Heart left ventricle (tissue), 16 donors: ENCODE measurements at regions not wholly inside any gene's neighbourhood (a gene's known extent, or its start where the extent isn't known, plus 50 kb on each side); places are given as distances from the start of the nearest gene placed in this dataset.

Source experiments
- ATAC-seq, 4 donors: fragments of 200-7000 bp; cut with Tn5 transposase; one replicate each; pipeline ENCODE4 v1.9.1; 2020 to 2022; ENCODE audit warnings: moderate library complexity in 4 of 4, mild to moderate bottlenecking in 3 of 4, moderate number of reproducible peaks in 1 of 4
- DNase-seq, 5 donors: peaks; one replicate each; pipeline ENCODE4 v3.0.0-alpha.2; 2020
- H3K27ac ChIP-seq, 12 donors: fragments of 200-600 bp; sonication (generic) in 4 of 12; one replicate each; pipeline versions ENCODE4 v1.5.0 to v1.8.0; 2016 to 2022; ENCODE audit warnings: mild to moderate bottlenecking in 2 of 12
- H3K27me3 ChIP-seq, 9 donors: fragments of 200-600 bp; sonication (generic) in 2 of 9; one replicate each; pipeline versions ENCODE4 v1.5.1 to v1.8.0; 2016 to 2022; ENCODE audit warnings: mild to moderate bottlenecking in 3 of 9
- H3K36me3 ChIP-seq, 9 donors: fragments of 200-600 bp; sonication (generic) in 2 of 9; one replicate each; pipeline versions ENCODE4 v1.5.0 to v1.8.0; 2018 to 2022; ENCODE audit warnings: mild to moderate bottlenecking in 2 of 9
- H3K4me1 ChIP-seq, 12 donors: fragments of 200-600 bp; sonication (generic) in 4 of 12; one replicate each; pipeline versions ENCODE4 v1.5.0 to v1.8.0; 2016 to 2022; ENCODE audit warnings: mild to moderate bottlenecking in 3 of 12
- H3K4me3 ChIP-seq, 12 donors: fragments of 200-600 bp; sonication (generic) in 4 of 12; one replicate each; pipeline versions ENCODE4 v1.5.0 to v1.8.0; 2017 to 2022; ENCODE audit warnings: mild to moderate bottlenecking in 9 of 12, moderate library complexity in 4 of 12
- H3K9me3 ChIP-seq, 12 donors: fragments of 200-600 bp; sonication (generic) in 4 of 12; one replicate each; pipeline versions ENCODE4 v1.5.0 to v1.8.0; 2016 to 2022; ENCODE audit warnings: mild to moderate bottlenecking in 1 of 12
- POLR2A ChIP-seq, 2 donors: fragments of 450-650 bp; IDR thresholded peaks; one replicate each; pipeline ENCODE4 v1.6.1; 2017; ENCODE audit warnings: antibody characterized with exemption in 2 of 2, mild to moderate bottlenecking in 2 of 2, moderate library complexity in 2 of 2
- WGBS, 4 donors: extraction: QIAGEN DNeasy Blood & Tissue Kit in 2 of 4; methylation state at CpG; one replicate each; pipeline versions ENCODE4 v1.1.5 to v1.1.7; 2013 to 2018; 5-methylcytosine and 5-hydroxymethylcytosine counted together
- intact Hi-C, 10 donors: fragments of 100-400 bp; cut with DNase I; formaldehyde crosslinking; loops; one replicate each; pipeline versions ENCODE4 v1.11.1 to v1.14.2; 2022
- TF ChIP-seq, protein P1 (sequence below), 12 donors: fragments of 200-600 bp; sonication (generic) in 4 of 12; IDR thresholded peaks; one replicate each; pipeline versions ENCODE4 v1.5.0 to v1.8.0; 2018 to 2022; ENCODE audit warnings: antibody characterized with exemption in 12 of 12, mild to moderate bottlenecking in 5 of 12
- donor health status: ischemic (EF 13 %, LVEDD 7.1; RV severe dilation, severe dysfunction).
- donor health status: healthy with polysubstance abuse.
- donor health status: DM: no; HTN: yes; CAD: no.
- donor health status: DM: no; HTN: no; CAD: no.
- donor health status: ischemic (EF 25% LVEDD 6.9; RV normal size, moderate dysfunction).
- donor health status: ischemic (EF 25% LVEDD 5.7; RV mildly dilated, moderate dysfunction).
- donor health status: healthy.
- donor health status: DM: yes; HTN: yes; CAD: no.
- donor health status: ischemic (EF 35%, LVEDD 5.7; RV mildly dilated, moderate dysfunction).
- donor health status: nonischemic (EF 11% LVEDD 7.7; RV severe dilation, severe dysfunction).
- donor health status: DM: yes; HTN: yes; CAD: no.
- donor health status: PGD.
- donor health status: ischemic (EF 29% LVEDD 5.4; RV normal size, mild dysfunction).
- donor health status: nonischemic (EF 23%, LVEDD 6.1; RV moderate dilation, normal function).

DNA sequence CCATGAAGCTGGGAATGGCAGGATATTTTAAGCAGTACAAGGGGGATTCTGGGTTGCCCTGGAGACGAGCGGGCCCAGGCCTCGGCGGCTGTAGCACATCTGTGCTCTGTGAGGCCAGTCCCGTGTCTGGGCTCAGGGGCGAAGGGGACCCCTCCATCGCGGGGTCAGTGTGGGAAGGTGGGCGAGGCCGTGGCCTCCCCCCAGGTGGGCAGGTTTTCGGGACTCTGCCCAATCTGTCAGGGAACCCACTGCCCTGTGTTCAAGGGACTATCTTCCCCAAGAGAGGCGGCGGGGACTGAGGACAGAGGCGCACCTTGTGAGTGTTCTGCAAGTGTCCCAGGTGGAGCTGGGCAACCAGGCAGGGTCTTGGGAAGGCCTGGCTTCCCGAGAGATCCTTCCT, 336.6 kb downstream of the CTTN start:
- 82 to 90% (median 84%) methylated on average over 10 to 15 of the region's 15 CpGs for WGBS, 4 donors

DNA sequence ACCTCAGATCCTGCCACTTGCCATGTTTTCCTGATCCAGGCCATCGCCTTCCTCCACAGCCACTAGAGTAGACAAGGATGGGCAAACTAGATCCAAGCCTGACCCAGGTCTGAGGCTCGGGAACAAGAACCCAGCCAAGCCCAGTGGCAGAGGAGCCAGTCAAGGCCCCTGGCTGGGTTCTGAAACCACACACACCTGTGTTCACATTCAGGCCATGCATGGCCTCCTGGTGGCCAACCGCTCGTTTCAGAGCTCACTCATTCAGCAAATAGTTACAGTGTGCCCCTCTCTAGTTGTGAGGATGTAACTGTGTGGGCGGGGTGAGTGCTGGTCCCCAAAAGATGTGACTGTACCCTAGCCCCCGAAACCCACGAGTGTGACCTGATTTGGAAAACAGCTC, 337.6 kb downstream of the CTTN start:
- 79 to 86% (median 83%) methylated on average over 6 to 7 of the region's 7 CpGs for WGBS, 4 donors
- Histone ChIP-seq H3K36me3 (no peaks in the 10 kb centered on the region), H3K4me1 (no peaks in the 10 kb centered on the region), H3K9me3 (no peaks in the 10 kb centered on the region), H3K27me3 (peaks cover 0 to 5% (median 0%) of the 10 kb centered on the region in 9 donors), H3K4me3 (no peak overlapping the region), H3K27ac (no peak overlapping the region)
- TF ChIP-seq, protein P1, sequence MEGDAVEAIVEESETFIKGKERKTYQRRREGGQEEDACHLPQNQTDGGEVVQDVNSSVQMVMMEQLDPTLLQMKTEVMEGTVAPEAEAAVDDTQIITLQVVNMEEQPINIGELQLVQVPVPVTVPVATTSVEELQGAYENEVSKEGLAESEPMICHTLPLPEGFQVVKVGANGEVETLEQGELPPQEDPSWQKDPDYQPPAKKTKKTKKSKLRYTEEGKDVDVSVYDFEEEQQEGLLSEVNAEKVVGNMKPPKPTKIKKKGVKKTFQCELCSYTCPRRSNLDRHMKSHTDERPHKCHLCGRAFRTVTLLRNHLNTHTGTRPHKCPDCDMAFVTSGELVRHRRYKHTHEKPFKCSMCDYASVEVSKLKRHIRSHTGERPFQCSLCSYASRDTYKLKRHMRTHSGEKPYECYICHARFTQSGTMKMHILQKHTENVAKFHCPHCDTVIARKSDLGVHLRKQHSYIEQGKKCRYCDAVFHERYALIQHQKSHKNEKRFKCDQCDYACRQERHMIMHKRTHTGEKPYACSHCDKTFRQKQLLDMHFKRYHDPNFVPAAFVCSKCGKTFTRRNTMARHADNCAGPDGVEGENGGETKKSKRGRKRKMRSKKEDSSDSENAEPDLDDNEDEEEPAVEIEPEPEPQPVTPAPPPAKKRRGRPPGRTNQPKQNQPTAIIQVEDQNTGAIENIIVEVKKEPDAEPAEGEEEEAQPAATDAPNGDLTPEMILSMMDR (IDR thresholded peaks at IDR 0.05), result no peak
- no peak for TF ChIP-seq POLR2A (IDR thresholded peaks at IDR 0.05)
- DNase-seq, result peak in 1 of 5 donors; percentile 5
- intact Hi-C loops, result no loop called here
- no peak for ATAC-seq

More for the DNA sequence above, 336.6 kb downstream of the CTTN start:
- H3K4me3 ChIP-seq, result no peak overlapping the region
- intact Hi-C loops, result no loop called here
- H3K36me3 ChIP-seq, result no peaks in the 10 kb centered on the region
- ATAC-seq (no peak), DNase-seq (peak in 1 of 5 donors; percentile 18)
- no peaks in the 10 kb centered on the region for H3K27me3 ChIP-seq
- no peaks in the 10 kb centered on the region for H3K4me1 ChIP-seq
- H3K9me3 ChIP-seq, result no peaks in the 10 kb centered on the region
- H3K27ac ChIP-seq, result no peak overlapping the region
- TF ChIP-seq, protein P1 (IDR thresholded peaks at IDR 0.05), result no peak
- no peak for TF ChIP-seq POLR2A (IDR thresholded peaks at IDR 0.05)

DNA sequence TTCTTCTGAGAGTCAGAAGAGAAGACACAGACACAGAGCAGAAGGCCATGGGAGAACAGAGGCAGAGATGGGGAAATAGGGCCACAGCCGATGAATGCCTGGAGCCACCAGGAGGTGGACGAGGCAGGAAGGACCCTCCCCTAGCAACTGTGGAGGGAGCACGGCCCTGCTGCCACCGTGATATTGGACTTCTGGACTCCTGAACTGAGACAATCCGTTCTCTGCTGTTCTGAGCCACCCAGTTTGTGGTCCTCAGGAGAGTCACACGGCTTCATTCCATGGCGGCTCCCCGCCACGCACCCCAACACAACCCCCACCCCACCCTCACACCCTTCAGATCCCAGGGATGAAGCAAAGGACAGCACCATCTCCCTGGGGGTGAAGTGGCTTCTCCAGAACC, 338.1 kb downstream of the CTTN start:
- no peaks in the 10 kb centered on the region for H3K36me3 ChIP-seq
- 76 to 79% (median 77%) methylated on average over 8 to 9 of the region's 9 CpGs for WGBS, 4 donors
- peaks cover 0 to 6% (median 0%) of the 10 kb centered on the region in 9 donors for H3K27me3 ChIP-seq
- no peak for ATAC-seq
- TF ChIP-seq POLR2A (IDR thresholded peaks at IDR 0.05), result no peak
- TF ChIP-seq, protein P1 (IDR thresholded peaks at IDR 0.05), result no peak
- intact Hi-C loops, result no loop called here
- no peaks in the 10 kb centered on the region for H3K4me1 ChIP-seq
- no peak overlapping the region for H3K27ac ChIP-seq
- H3K9me3 ChIP-seq, result no peaks in the 10 kb centered on the region
- DNase-seq, result peak in 1 of 5 donors; percentile 15
- H3K4me3 ChIP-seq, result no peak overlapping the region

DNA sequence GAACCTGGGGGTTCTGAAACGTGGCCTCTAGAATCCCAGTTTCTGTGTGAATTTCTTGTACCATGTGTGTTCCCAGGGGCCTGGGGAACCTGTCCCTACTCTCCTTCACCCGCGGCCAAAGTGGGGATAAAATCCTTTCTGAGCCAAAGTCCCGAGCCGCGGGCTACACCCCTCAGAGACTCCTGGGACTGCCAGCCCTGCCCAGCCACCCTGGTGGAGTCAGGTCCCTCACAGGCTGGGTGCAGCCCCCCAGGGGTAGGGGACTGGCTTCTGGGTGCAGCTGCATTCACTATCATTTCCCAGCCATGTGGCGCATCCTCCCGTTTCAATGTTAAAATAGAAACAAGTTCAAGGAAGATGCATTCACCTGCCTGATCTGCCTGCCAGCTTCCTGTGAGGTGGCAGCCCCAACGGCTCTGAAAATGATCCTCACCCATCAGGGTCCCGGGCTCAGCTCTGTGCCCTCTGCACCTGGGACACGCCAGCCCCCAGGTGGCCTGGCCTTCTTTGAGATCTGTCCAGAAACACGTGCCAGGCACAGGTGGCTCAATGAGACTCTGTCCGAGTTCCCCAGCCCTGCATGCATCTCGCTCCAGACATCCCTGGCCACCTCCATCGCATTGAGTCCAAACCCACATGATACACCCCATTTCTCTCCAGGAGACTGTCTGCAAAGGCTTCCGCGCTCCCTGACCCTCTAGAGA, 338.8 kb downstream of the CTTN start:
- intact Hi-C loops, result no loop called here
- TF ChIP-seq, protein P1 (IDR thresholded peaks at IDR 0.05), result no peak
- TF ChIP-seq POLR2A (IDR thresholded peaks at IDR 0.05), result no peak
- no peak for DNase-seq
- H3K4me3 ChIP-seq, result no peak overlapping the region
- peaks cover 0 to 12% (median 0%) of the 10 kb centered on the region in 9 donors for H3K27me3 ChIP-seq
- ATAC-seq, result no peak
- H3K4me1 ChIP-seq, result no peaks in the 10 kb centered on the region
- no peaks in the 10 kb centered on the region for H3K9me3 ChIP-seq
- H3K27ac ChIP-seq, result no peak overlapping the region
- 79 to 87% (median 85%) methylated on average over 15 to 17 of the region's 17 CpGs for WGBS, 4 donors
- H3K36me3 ChIP-seq, result no peaks in the 10 kb centered on the region
